B cell (primary cell): ENCODE measurements at regions not wholly inside any gene's neighbourhood (a gene's known extent, or its start where the extent isn't known, plus 50 kb on each side); places are given as distances from the start of the nearest gene placed in this dataset.

Experiments used
- CTCF ChIP-seq: fragments of 200-600 bp; IDR thresholded peaks from one replicate; pipeline ENCODE4 v1.8.0; 2022; ENCODE audit warnings: antibody characterized with exemption, mild to moderate bottlenecking
- EZH2 ChIP-seq: IDR thresholded peaks from 2 replicates; pipeline ENCODE4 v1.6.1; 2012; ENCODE audit warnings: borderline replicate concordance, low read depth, mild to moderate bottlenecking, moderate library complexity, low read length; ENCODE audit not compliant: insufficient read depth, poor library complexity, severe bottlenecking

GRCh38 chr7:1313613-1314012 is 80.9 kb downstream of the UNCX start:
- no peak for TF ChIP-seq CTCF
- no peak for TF ChIP-seq EZH2
